HG03469 (cell line): ENCODE measurements at regions not wholly inside any gene's neighbourhood (a gene's known extent, or its start where the extent isn't known, plus 50 kb on each side); places are given as distances from the start of the nearest gene placed in this dataset.

Experiments used
- ATAC-seq: cut with Tn5 transposase; IDR thresholded peaks from one replicate; pipeline ENCODE4 v1.9.1; 2021; ENCODE audit warnings: mild to moderate bottlenecking, moderate library complexity, moderate number of reproducible peaks; ENCODE audit not compliant: unreplicated experiment

- ATAC-seq = no peak
These were observed 560.1 kb upstream of the TBX3 start for GRCh38 chr12:115243933-115244628.

GRCh38 chr12:115240251-115240650, 556.3 kb upstream of the TBX3 start:
- no peak for ATAC-seq

- ATAC-seq = no peak
These were observed 551.9 kb upstream of the TBX3 start for GRCh38 chr12:115235880-115236279.

GRCh38 chr12:115233891-115234543, 550.0 kb upstream of the TBX3 start:
- no peak for ATAC-seq

GRCh38 chr12:115232455-115233156, 548.6 kb upstream of the TBX3 start:
- ATAC-seq = no peak

- ATAC-seq = no peak
These were observed 546.6 kb upstream of the TBX3 start for GRCh38 chr12:115230606-115231005.

GRCh38 chr12:115229517-115229916, 545.5 kb upstream of the TBX3 start:
- no peak for ATAC-seq

GRCh38 chr12:115228434-115228833, 544.5 kb upstream of the TBX3 start:
- ATAC-seq = no peak

- no peak for ATAC-seq
These were observed 543.2 kb upstream of the TBX3 start for GRCh38 chr12:115227137-115227615.

- ATAC-seq = no peak
These were observed 541.9 kb upstream of the TBX3 start for GRCh38 chr12:115225845-115226244.

- ATAC-seq = no peak
These were observed 540.0 kb upstream of the TBX3 start for GRCh38 chr12:115223991-115224390.

- ATAC-seq = no peak
These were observed 539.3 kb upstream of the TBX3 start for GRCh38 chr12:115223322-115223721.

GRCh38 chr12:115222220-115222619, 538.2 kb upstream of the TBX3 start:
- no peak for ATAC-seq

- ATAC-seq = no peak
These were observed 532.3 kb upstream of the TBX3 start for GRCh38 chr12:115216301-115216700.

GRCh38 chr12:115215544-115215943, 531.6 kb upstream of the TBX3 start:
- no peak for ATAC-seq

- no peak for ATAC-seq
These were observed 529.6 kb upstream of the TBX3 start for GRCh38 chr12:115213538-115214016.

GRCh38 chr12:115213118-115213517, 529.1 kb upstream of the TBX3 start:
- no peak for ATAC-seq

GRCh38 chr12:115212356-115212755, 528.4 kb upstream of the TBX3 start:
- no peak for ATAC-seq

GRCh38 chr12:115210533-115211252, 526.7 kb upstream of the TBX3 start:
- ATAC-seq = no peak

GRCh38 chr12:115209230-115209629, 525.3 kb upstream of the TBX3 start:
- no peak for ATAC-seq

GRCh38 chr12:115208098-115208497, 524.1 kb upstream of the TBX3 start:
- ATAC-seq = no peak
